C4-2B (cell line): ENCODE measurements at regions not wholly inside any gene's neighbourhood (a gene's known extent, or its start where the extent isn't known, plus 50 kb on each side); places are given as distances from the start of the nearest gene placed in this dataset.

ENCODE experiments used
- CTCF ChIP-seq: fragments of 450-650 bp; conservative IDR thresholded peaks from 2 replicates; pipeline ENCODE4 v1.5.1; 2017; ENCODE audit warnings: mild to moderate bottlenecking
- ZFX ChIP-seq: fragments of 450-650 bp; IDR thresholded peaks from 2 replicates; pipeline ENCODE4 v1.6.1; 2017

- no peak for TF ChIP-seq CTCF
- TF ChIP-seq ZFX, result no peak
Measured at GRCh38 chr5:136626531-136626930, 261.2 kb upstream of the TRPC7 start.
